Natural killer cell (primary cell): ENCODE measurements at regions not wholly inside any gene's neighbourhood (a gene's known extent, or its start where the extent isn't known, plus 50 kb on each side); places are given as distances from the start of the nearest gene placed in this dataset.
"Not testable (repeated sequence)": the region's sequence is repeated elsewhere in the genome, so short reads cannot be mapped to it uniquely, and the experiment has no call there.

Source experiments
- ATAC-seq, 3 donors: fragments of 150-1000 bp in 2 of 3; fragments of 200-7000 bp in 1 of 3; cut with Tn5 transposase; 1 replicate in 1 of 3; 2 replicates in 2 of 3; pipeline ENCODE4 v1.10.0; 2021; ENCODE audit warnings: mild to moderate bottlenecking in 2 of 3, moderate library complexity in 2 of 3
- DNase-seq, 2 donors: peaks; one replicate each; pipeline versions ENCODE4 v3.0.0 to v3.0.0-alpha.2; 2013 to 2021; ENCODE audit warnings: mixed read lengths in 1 of 2
- H3K27ac ChIP-seq: one replicate; pipeline ENCODE4 v1.5.1; 2013; ENCODE audit warnings: mild to moderate bottlenecking, low read length
- H3K27me3 ChIP-seq: one replicate; pipeline ENCODE4 v1.6.1; 2013; ENCODE audit warnings: low read length; ENCODE audit not compliant: control insufficient read depth, insufficient read depth
- H3K36me3 ChIP-seq: one replicate; pipeline ENCODE4 v1.6.1; 2013; ENCODE audit warnings: low read length; ENCODE audit not compliant: control insufficient read depth, insufficient read depth
- H3K4me1 ChIP-seq: one replicate; pipeline ENCODE4 v1.6.1; 2013; ENCODE audit warnings: low read length; ENCODE audit not compliant: control insufficient read depth, insufficient read depth
- H3K4me3 ChIP-seq: one replicate; pipeline ENCODE4 v1.5.1; 2013; ENCODE audit warnings: low read length
- H3K9me3 ChIP-seq: one replicate; pipeline ENCODE4 v1.6.1; 2013; ENCODE audit warnings: low read length; ENCODE audit not compliant: control insufficient read depth, insufficient read depth
- H3K27ac Mint-ChIP-seq, 2 donors: one replicate each; pipeline ENCODE4 v1.8.0; 2022; ENCODE audit warnings: mild to moderate bottlenecking in 2 of 2, mixed read lengths in 2 of 2, moderate library complexity in 1 of 2
- H3K27me3 Mint-ChIP-seq, 2 donors: one replicate each; pipeline ENCODE4 v1.8.0; 2022; ENCODE audit warnings: low read depth in 2 of 2, mixed read lengths in 2 of 2
- H3K36me3 Mint-ChIP-seq: one replicate; pipeline ENCODE4 v1.8.0; 2022; ENCODE audit warnings: mixed read lengths
- H3K4me1 Mint-ChIP-seq, 2 donors: one replicate each; pipeline ENCODE4 v1.8.0; 2022; ENCODE audit warnings: mixed read lengths in 2 of 2
- H3K4me3 Mint-ChIP-seq: one replicate; pipeline ENCODE4 v1.8.0; 2022; ENCODE audit warnings: mild to moderate bottlenecking, moderate library complexity, mixed read lengths
- H3K9me3 Mint-ChIP-seq, 2 donors: one replicate each; pipeline ENCODE4 v1.8.0; 2022; ENCODE audit warnings: mixed read lengths in 2 of 2
- WGBS: methylation state at CpG from one replicate; pipeline ENCODE4 v1.1.7; 2013; ENCODE audit warnings: missing lambda C conversion rate; ENCODE audit not compliant: insufficient coverage; 5-methylcytosine and 5-hydroxymethylcytosine counted together
- intact Hi-C: fragments of 100-400 bp; cut with micrococcal nuclease; formaldehyde crosslinking; loops from one replicate; pipeline ENCODE4 v1.14.2; 2022
- TF ChIP-seq, protein P1 (sequence below): fragments of 200-600 bp; IDR thresholded peaks from one replicate; pipeline ENCODE4 v1.8.0; 2022; ENCODE audit warnings: antibody characterized with exemption

GRCh38 chr9:85478847-85479246, 262.9 kb downstream of the AGTPBP1 start:
- DNase-seq (no peak), ATAC-seq (no peak)
- Histone ChIP-seq H3K27ac (no peak overlapping the region), H3K27me3 (no peaks in the 10 kb centered on the region), H3K4me1 (no peaks in the 10 kb centered on the region), H3K4me3 (no peak overlapping the region), H3K36me3 (no peaks in the 10 kb centered on the region), H3K9me3 (peaks cover 5% of the 10 kb centered on the region)
- TF ChIP-seq, protein P1, sequence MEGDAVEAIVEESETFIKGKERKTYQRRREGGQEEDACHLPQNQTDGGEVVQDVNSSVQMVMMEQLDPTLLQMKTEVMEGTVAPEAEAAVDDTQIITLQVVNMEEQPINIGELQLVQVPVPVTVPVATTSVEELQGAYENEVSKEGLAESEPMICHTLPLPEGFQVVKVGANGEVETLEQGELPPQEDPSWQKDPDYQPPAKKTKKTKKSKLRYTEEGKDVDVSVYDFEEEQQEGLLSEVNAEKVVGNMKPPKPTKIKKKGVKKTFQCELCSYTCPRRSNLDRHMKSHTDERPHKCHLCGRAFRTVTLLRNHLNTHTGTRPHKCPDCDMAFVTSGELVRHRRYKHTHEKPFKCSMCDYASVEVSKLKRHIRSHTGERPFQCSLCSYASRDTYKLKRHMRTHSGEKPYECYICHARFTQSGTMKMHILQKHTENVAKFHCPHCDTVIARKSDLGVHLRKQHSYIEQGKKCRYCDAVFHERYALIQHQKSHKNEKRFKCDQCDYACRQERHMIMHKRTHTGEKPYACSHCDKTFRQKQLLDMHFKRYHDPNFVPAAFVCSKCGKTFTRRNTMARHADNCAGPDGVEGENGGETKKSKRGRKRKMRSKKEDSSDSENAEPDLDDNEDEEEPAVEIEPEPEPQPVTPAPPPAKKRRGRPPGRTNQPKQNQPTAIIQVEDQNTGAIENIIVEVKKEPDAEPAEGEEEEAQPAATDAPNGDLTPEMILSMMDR: no peak
- WGBS: 90% methylated on average over 1 of the region's 3 CpGs
- Mint-ChIP-seq H3K4me1 (no peaks in the 10 kb centered on the region), H3K27me3 (peaks cover 30 to 41% of the 10 kb centered on the region in 2 donors), H3K9me3 (peaks cover 0 to 2% of the 10 kb centered on the region in 2 donors), H3K36me3 (no peaks in the 10 kb centered on the region), H3K27ac (no peak overlapping the region), H3K4me3 (no peak overlapping the region)
- intact Hi-C loops: no loop called here

DNA sequence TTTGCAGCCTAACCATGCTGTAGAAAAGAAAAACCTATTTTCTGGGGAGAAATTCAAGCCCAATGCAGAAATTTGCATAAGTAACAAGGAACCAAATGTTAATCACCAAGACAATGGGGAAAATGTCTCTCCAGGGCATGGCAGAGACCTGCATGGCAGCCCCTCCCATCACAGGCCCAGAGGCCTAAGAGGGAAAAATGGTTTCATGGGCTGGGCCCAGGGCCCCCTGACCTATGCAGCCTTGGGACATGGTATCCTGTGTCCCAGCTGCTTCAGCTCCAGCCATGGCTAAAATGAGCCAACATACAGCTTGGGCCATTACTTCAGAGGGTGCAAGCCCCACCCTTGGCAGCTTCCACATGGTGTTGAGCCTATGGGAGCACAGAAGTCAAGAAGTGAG, 266.9 kb downstream of the AGTPBP1 start:
- H3K9me3 Mint-ChIP-seq, H3K27ac ChIP-seq, H3K36me3 ChIP-seq, H3K36me3 Mint-ChIP-seq, H3K4me1 Mint-ChIP-seq, H3K27ac Mint-ChIP-seq, H3K27me3 ChIP-seq, intact Hi-C loops, H3K4me3 Mint-ChIP-seq, H3K4me3 ChIP-seq, DNase-seq, ATAC-seq, H3K9me3 ChIP-seq, H3K4me1 ChIP-seq: not testable (repeated sequence)
- peaks cover 11 to 18% of the 10 kb centered on the region in 2 donors for H3K27me3 Mint-ChIP-seq

GRCh38 chr9:85471791-85472190, 270.0 kb downstream of the AGTPBP1 start:
- no peaks in the 10 kb centered on the region for H3K27me3 ChIP-seq
- H3K36me3 ChIP-seq: no peaks in the 10 kb centered on the region
- intact Hi-C loops: no loop called here
- no peak for DNase-seq
- TF ChIP-seq, protein P1: no peak
- H3K9me3 ChIP-seq: peaks cover 5% of the 10 kb centered on the region
- no peaks in the 10 kb centered on the region for H3K4me1 ChIP-seq
- no peak overlapping the region for H3K4me3 Mint-ChIP-seq
- H3K4me1 Mint-ChIP-seq: no peaks in the 10 kb centered on the region
- peaks cover 0 to 2% of the 10 kb centered on the region in 2 donors for H3K9me3 Mint-ChIP-seq
- WGBS: 84% methylated on average over 1 of the region's 1 CpG
- no peak overlapping the region for H3K27ac ChIP-seq
- no peak overlapping the region for H3K27ac Mint-ChIP-seq
- no peaks in the 10 kb centered on the region for H3K36me3 Mint-ChIP-seq
- H3K27me3 Mint-ChIP-seq: peaks cover 8 to 21% of the 10 kb centered on the region in 2 donors
- ATAC-seq: no peak
- no peak overlapping the region for H3K4me3 ChIP-seq

GRCh38 chr9:85469041-85469440, 272.7 kb downstream of the AGTPBP1 start:
- Histone ChIP-seq H3K27me3 (no peaks in the 10 kb centered on the region), H3K36me3 (no peaks in the 10 kb centered on the region), H3K9me3 (no peaks in the 10 kb centered on the region), H3K27ac (no peak overlapping the region), H3K4me1 (no peaks in the 10 kb centered on the region), H3K4me3 (no peak overlapping the region)
- 89% methylated on average over 10 of the region's 10 CpGs for WGBS
- Mint-ChIP-seq H3K36me3 (no peaks in the 10 kb centered on the region), H3K27ac (no peak overlapping the region), H3K27me3 (peaks cover 11 to 17% of the 10 kb centered on the region in 2 donors), H3K4me1 (no peaks in the 10 kb centered on the region), H3K4me3 (no peak overlapping the region), H3K9me3 (no peaks in the 10 kb centered on the region)
- intact Hi-C loops: no loop called here
- TF ChIP-seq, protein P1: no peak
- DNase-seq: no peak
- no peak for ATAC-seq
